GM10248 (cell line): ENCODE measurements at regions not wholly inside any gene's neighbourhood (a gene's known extent, or its start where the extent isn't known, plus 50 kb on each side); places are given as distances from the start of the nearest gene placed in this dataset.

Experiments used
- CTCF ChIA-PET: fragments of 300-600 bp; sonication (Branson Sonifier 250); formaldehyde crosslinking; extraction: SDS; loops from one replicate; lab custom pipeline; 2021; ENCODE audit warnings: antibody characterized with exemption; lab: Yijun Ruan, JAX
- POLR2A ChIA-PET: fragments of 350-650 bp; sonication (Branson Sonifier 250); formaldehyde crosslinking; extraction: SDS; loops from one replicate; lab custom pipeline; 2020; ENCODE audit warnings: antibody characterized with exemption; lab: Yijun Ruan, JAX
- DNase-seq: peaks from one replicate; pipeline ENCODE4 v3.0.0; 2012; ENCODE audit errors: extremely low spot score
- CTCF ChIP-seq: IDR thresholded peaks from 2 replicates; pipeline ENCODE4 v1.5.1; 2012; ENCODE audit warnings: mild to moderate bottlenecking, low read depth; ENCODE audit errors: extremely low read depth, missing control alignments, control extremely low read depth

GRCh38 chr1:38558500-38559445 is 300.8 kb downstream of the RRAGC start:
- DNase-seq = peak; percentile 51
- no peak for TF ChIP-seq CTCF
- CTCF ChIA-PET = interaction anchor here (0.9 to 1.1 kb wide), 2 partner anchors 11 to 31 kb away, joined by 3 to 4 read pairs; no protein-coding TSS in a partner anchor
- POLR2A ChIA-PET = interaction anchor here (0.6 kb wide), 1 partner anchor 435 kb away, joined by 4 read pairs; no protein-coding TSS in a partner anchor

GRCh38 chr1:38558055-38558454 is 301.5 kb downstream of the RRAGC start:
- ChIA-PET CTCF (no interaction called here), POLR2A (interaction anchor here (0.6 kb wide), 1 partner anchor 436 kb away, joined by 4 read pairs; no protein-coding TSS in a partner anchor)
- no peak for TF ChIP-seq CTCF
- no peak for DNase-seq

- POLR2A ChIA-PET = no interaction called here
- DNase-seq = no peak
- no peak for TF ChIP-seq CTCF
- CTCF ChIA-PET = interaction anchor here (1.6 kb wide), 1 partner anchor 27 kb away, joined by 6 read pairs; no protein-coding TSS in a partner anchor
These were observed 304.0 kb downstream of the RRAGC start for GRCh38 chr1:38555594-38555993.

- ChIA-PET POLR2A (no interaction called here), CTCF (interaction anchor here (1.6 kb wide), 1 partner anchor 27 kb away, joined by 6 read pairs; no protein-coding TSS in a partner anchor)
- no peak for DNase-seq
- TF ChIP-seq CTCF = no peak
These were observed 304.4 kb downstream of the RRAGC start for GRCh38 chr1:38555130-38555529.

GRCh38 chr1:38551318-38552307 is 308.0 kb downstream of the RRAGC start:
- no peak for TF ChIP-seq CTCF
- ChIA-PET POLR2A (no interaction called here), CTCF (interaction anchor here (1.0 to 1.4 kb wide), 3 partner anchors 10 to 76 kb away, joined by 3 to 6 read pairs (median 5); no protein-coding TSS in a partner anchor)
- DNase-seq = no peak

- CTCF ChIA-PET = no interaction called here
- DNase-seq = no peak
- TF ChIP-seq CTCF = no peak
- POLR2A ChIA-PET = no interaction called here
These were observed 310.4 kb downstream of the RRAGC start for GRCh38 chr1:38549191-38549590.
